ENCODE measurements at regions not wholly inside any gene's neighbourhood (a gene's known extent, or its start where the extent isn't known, plus 50 kb on each side); places are given as distances from the start of the nearest gene placed in this dataset.

DNA sequence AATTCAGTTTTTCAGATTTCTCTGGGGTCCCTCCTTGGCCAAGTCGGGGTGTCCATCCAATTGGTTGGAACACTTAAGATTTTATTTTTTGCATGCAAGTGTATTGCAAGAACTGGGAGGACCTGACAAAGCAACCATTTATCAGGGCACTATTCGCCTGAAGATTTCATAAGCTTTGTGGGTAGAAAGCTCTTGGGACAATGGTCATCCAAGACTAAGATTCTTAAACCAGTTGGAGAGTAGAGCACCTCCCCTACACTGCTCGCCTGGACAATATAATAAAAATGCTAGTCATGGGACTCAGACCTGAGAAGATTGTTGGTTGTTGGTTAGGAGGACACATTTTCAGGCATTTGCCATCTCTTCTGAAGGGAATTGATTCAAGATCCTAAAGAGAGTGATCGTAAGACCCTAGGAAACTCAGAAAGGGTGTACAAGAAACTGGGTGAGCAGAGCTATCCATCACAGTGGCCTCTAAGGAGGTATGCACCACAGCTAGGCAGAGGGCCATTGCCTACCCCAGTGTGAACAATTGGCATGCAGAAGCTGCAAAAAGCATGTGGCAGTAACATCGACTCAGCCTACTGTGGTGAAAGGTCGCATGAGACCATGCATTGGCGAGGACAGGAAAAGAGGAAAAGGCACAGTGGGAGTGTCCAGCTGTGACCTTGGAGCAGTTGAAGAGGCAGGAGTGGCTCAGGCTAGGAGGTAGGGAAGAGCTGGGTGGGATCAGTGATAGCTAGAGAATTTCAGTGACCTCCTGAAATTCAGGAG, 1235.3 kb upstream of the AUTS2 start:
- TF ChIP-seq POLR2A (IDR thresholded peaks at IDR 0.05; ENCODE audit: low read depth): no peak
- TF ChIP-seq, protein P1, sequence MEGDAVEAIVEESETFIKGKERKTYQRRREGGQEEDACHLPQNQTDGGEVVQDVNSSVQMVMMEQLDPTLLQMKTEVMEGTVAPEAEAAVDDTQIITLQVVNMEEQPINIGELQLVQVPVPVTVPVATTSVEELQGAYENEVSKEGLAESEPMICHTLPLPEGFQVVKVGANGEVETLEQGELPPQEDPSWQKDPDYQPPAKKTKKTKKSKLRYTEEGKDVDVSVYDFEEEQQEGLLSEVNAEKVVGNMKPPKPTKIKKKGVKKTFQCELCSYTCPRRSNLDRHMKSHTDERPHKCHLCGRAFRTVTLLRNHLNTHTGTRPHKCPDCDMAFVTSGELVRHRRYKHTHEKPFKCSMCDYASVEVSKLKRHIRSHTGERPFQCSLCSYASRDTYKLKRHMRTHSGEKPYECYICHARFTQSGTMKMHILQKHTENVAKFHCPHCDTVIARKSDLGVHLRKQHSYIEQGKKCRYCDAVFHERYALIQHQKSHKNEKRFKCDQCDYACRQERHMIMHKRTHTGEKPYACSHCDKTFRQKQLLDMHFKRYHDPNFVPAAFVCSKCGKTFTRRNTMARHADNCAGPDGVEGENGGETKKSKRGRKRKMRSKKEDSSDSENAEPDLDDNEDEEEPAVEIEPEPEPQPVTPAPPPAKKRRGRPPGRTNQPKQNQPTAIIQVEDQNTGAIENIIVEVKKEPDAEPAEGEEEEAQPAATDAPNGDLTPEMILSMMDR (IDR thresholded peaks at IDR 0.05): no peak

Measured in esophagus muscularis mucosa (tissue), 3 donors.